ENCODE measurements at regions not wholly inside any gene's neighbourhood (a gene's known extent, or its start where the extent isn't known, plus 50 kb on each side); places are given as distances from the start of the nearest gene placed in this dataset.
A peak's percentile ranks its signal among the peaks of the same experiment; 100 is the strongest.
"Not testable (repeated sequence)": the region's sequence is repeated elsewhere in the genome, so short reads cannot be mapped to it uniquely, and the experiment has no call there.

GRCh38 chr18:56444201-56444600 is 194.2 kb downstream of the TXNL1 start:
- DNase-seq: no peak
- H3K4me3 ChIP-seq (ENCODE audit: insufficient read depth, low read depth, low read length): no peak overlapping the region
- no peaks in the 10 kb centered on the region for H3K36me3 ChIP-seq (replicated peaks; ENCODE audit: control insufficient read depth, insufficient read depth, low read length)
- no peaks in the 10 kb centered on the region for H3K27me3 ChIP-seq (ENCODE audit: control insufficient read depth, insufficient read depth, low read length)

DNA sequence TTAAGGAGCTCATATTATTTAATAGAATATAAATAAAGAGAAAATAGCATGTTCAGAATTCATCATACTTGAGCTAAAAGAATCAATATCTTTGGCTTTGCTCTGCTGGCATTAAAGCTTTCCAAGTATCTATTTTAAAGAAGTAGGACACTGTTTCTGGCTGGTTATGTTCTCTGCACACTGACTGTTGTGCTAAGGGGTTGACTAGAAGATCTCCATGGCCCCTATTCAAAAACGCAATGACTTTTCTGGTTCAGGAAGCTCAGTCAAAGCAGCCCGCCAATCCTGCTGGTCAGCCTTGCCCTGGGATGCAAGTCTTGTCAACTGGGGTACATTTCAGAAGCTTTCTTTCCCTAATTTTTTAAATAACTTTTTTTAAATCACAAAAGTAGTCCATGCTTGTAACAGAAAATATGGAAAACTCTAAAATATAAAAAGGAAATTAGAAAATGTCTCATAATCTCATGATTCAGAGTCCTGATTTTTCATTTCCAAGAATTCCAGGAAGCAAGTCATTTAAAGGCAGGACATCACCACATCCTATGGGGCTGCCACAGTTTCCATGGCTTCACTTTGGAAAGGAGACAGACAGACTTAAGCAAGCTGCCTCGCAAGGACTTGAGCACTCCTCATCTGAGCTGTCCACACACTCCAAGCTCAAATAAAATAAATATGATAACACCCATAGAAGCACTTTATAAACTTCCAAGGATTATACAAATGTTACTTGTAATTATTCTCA is 195.1 kb downstream of the TXNL1 start:
- no peak for DNase-seq
- no peaks in the 10 kb centered on the region for H3K27me3 ChIP-seq (ENCODE audit: control insufficient read depth, insufficient read depth, low read length)

GRCh38 chr18:56438480-56438879 is 199.9 kb downstream of the TXNL1 start:
- not testable (repeated sequence) for H3K4me3 ChIP-seq (ENCODE audit: insufficient read depth, low read depth, low read length); H3K36me3 ChIP-seq (replicated peaks; ENCODE audit: control insufficient read depth, insufficient read depth, low read length); DNase-seq; H3K27me3 ChIP-seq (ENCODE audit: control insufficient read depth, insufficient read depth, low read length)

More for the DNA sequence above, 195.1 kb downstream of the TXNL1 start:
- Histone ChIP-seq H3K4me3 (ENCODE audit: insufficient read depth, low read depth, low read length) (no peak overlapping the region), H3K36me3 (replicated peaks; ENCODE audit: control insufficient read depth, insufficient read depth, low read length) (no peaks in the 10 kb centered on the region)

- H3K27me3 ChIP-seq (ENCODE audit: control insufficient read depth, insufficient read depth, low read length): no peaks in the 10 kb centered on the region
- no peak for DNase-seq
These were observed 201.7 kb downstream of the TXNL1 start for GRCh38 chr18:56436651-56437050.

DNA sequence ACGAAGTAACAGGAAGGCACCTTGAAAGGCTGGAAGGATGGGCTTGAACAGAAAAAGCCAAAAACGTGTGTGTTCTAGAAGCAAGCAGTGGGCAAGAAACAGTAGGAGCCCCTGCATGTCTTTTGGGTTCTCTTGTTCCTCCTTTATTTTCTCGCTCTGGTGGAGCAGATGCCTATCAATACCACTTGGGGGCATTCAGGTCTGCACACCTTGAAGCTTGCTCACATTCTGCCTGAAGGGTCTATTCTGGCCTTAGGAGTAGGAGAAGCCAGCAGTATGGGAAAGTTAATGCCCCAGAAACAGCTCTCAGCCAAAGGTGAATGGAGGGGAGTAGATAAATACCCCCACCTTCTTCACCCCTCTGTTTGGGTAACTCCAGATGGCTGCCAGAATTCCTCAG is 204.5 kb downstream of the TXNL1 start:
- peak; percentile 13 for DNase-seq
- Histone ChIP-seq H3K4me3 (ENCODE audit: insufficient read depth, low read depth, low read length) (no peak overlapping the region), H3K36me3 (replicated peaks; ENCODE audit: control insufficient read depth, insufficient read depth, low read length) (no peaks in the 10 kb centered on the region), H3K27me3 (ENCODE audit: control insufficient read depth, insufficient read depth, low read length) (no peaks in the 10 kb centered on the region)

More at GRCh38 chr18:56436651-56437050, 201.7 kb downstream of the TXNL1 start:
- H3K36me3 ChIP-seq (replicated peaks; ENCODE audit: control insufficient read depth, insufficient read depth, low read length): no peaks in the 10 kb centered on the region
- no peak overlapping the region for H3K4me3 ChIP-seq (ENCODE audit: insufficient read depth, low read depth, low read length)

- Histone ChIP-seq H3K36me3 (replicated peaks; ENCODE audit: control insufficient read depth, insufficient read depth, low read length) (no peaks in the 10 kb centered on the region), H3K4me3 (ENCODE audit: insufficient read depth, low read depth, low read length) (no peak overlapping the region), H3K27me3 (ENCODE audit: control insufficient read depth, insufficient read depth, low read length) (no peaks in the 10 kb centered on the region)
- no peak for DNase-seq
These were observed 206.8 kb downstream of the TXNL1 start for GRCh38 chr18:56431551-56431950.

DNA sequence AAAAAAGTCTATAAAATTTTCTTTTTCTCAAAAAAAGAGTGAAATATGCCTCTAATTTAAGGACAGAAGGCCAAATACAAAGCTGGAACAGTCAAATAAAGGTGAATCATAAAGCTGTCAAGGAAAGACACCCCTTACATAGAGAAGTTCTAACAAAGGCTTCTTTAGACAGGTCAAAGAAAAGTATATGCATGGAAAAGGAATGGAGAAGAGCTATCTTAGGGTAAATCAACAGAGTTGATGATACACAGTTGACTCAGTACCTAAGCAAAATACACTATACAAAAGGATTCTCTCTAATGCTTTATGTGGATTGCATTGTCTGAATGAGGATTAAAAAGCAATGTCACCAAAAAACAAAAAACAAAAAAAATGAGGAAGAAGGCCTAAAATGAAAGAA is 214.8 kb downstream of the TXNL1 start:
- Histone ChIP-seq H3K36me3 (replicated peaks; ENCODE audit: control insufficient read depth, insufficient read depth, low read length) (no peaks in the 10 kb centered on the region; the same call in 1 of the 2 replicates), H3K4me3 (ENCODE audit: insufficient read depth, low read depth, low read length) (no peak overlapping the region), H3K27me3 (ENCODE audit: control insufficient read depth, insufficient read depth, low read length) (no peaks in the 10 kb centered on the region)
- no peak for DNase-seq

GRCh38 chr18:56421647-56422046 is 216.7 kb downstream of the TXNL1 start:
- H3K4me3 ChIP-seq (ENCODE audit: insufficient read depth, low read depth, low read length): no peak overlapping the region
- no peaks in the 10 kb centered on the region; the same call in 1 of the 2 replicates for H3K36me3 ChIP-seq (replicated peaks; ENCODE audit: control insufficient read depth, insufficient read depth, low read length)
- DNase-seq: no peak
- H3K27me3 ChIP-seq (ENCODE audit: control insufficient read depth, insufficient read depth, low read length): no peaks in the 10 kb centered on the region

DNA sequence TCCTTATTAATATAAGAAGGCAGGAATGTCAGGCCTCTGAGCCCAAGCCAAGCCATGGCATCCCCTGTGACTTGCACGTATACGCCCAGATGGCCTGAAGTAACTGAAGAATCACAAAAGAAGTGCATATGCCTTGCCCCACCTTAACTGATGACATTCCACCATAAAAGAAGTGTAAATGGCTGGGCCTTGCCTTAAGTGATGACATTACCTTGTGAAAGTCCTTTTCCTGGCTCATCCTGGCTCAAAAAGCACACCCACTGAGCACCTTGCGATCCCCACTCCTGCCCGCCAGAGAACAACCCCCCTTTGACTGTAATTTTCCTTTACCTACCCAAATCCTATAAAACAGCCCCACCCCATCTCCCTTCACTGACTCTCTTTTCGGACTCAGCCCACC is 217.5 kb downstream of the TXNL1 start:
- H3K36me3 ChIP-seq (replicated peaks; ENCODE audit: control insufficient read depth, insufficient read depth, low read length); H3K4me3 ChIP-seq (ENCODE audit: insufficient read depth, low read depth, low read length); H3K27me3 ChIP-seq (ENCODE audit: control insufficient read depth, insufficient read depth, low read length); DNase-seq: not testable (repeated sequence)

DNA sequence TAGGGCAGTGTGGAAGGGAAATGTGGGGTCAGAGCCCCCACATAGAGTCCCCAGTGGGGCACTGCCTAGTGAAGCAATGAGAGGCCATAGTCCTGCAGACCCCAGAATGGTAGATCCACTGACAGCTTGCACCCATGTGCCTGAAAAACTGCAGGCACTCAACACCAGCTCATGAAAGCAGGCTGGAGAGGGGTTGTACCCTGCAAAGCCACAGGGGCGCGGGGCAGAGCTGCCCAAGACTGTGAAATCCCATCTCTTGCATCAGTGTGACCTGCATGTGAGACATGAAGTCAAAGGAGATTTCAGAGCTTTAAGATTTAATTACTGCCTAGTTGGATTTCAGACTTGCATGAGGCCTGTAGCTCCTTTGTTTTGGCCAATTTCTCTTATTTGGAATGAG is 224.0 kb downstream of the TXNL1 start:
- H3K4me3 ChIP-seq (ENCODE audit: insufficient read depth, low read depth, low read length): no peak overlapping the region
- DNase-seq: no peak
- no peaks in the 10 kb centered on the region for H3K36me3 ChIP-seq (replicated peaks; ENCODE audit: control insufficient read depth, insufficient read depth, low read length)
- H3K27me3 ChIP-seq (ENCODE audit: control insufficient read depth, insufficient read depth, low read length): no peaks in the 10 kb centered on the region

GRCh38 chr18:56413862-56414261 is 224.5 kb downstream of the TXNL1 start:
- Histone ChIP-seq H3K36me3 (replicated peaks; ENCODE audit: control insufficient read depth, insufficient read depth, low read length) (no peaks in the 10 kb centered on the region), H3K4me3 (ENCODE audit: insufficient read depth, low read depth, low read length) (no peak overlapping the region), H3K27me3 (ENCODE audit: control insufficient read depth, insufficient read depth, low read length) (no peaks in the 10 kb centered on the region)
- DNase-seq: no peak

- DNase-seq: no peak
- Histone ChIP-seq H3K36me3 (replicated peaks; ENCODE audit: control insufficient read depth, insufficient read depth, low read length) (no peaks in the 10 kb centered on the region), H3K4me3 (ENCODE audit: insufficient read depth, low read depth, low read length) (no peak overlapping the region), H3K27me3 (ENCODE audit: control insufficient read depth, insufficient read depth, low read length) (no peaks in the 10 kb centered on the region)
These were observed 225.4 kb downstream of the TXNL1 start for GRCh38 chr18:56412951-56413350.

- H3K27me3 ChIP-seq (ENCODE audit: control insufficient read depth, insufficient read depth, low read length): no peaks in the 10 kb centered on the region
- H3K36me3 ChIP-seq (replicated peaks; ENCODE audit: control insufficient read depth, insufficient read depth, low read length): no peaks in the 10 kb centered on the region
- H3K4me3 ChIP-seq (ENCODE audit: insufficient read depth, low read depth, low read length): no peak overlapping the region
- no peak for DNase-seq
These were observed 228.7 kb downstream of the TXNL1 start for GRCh38 chr18:56409736-56410135.

- Histone ChIP-seq H3K36me3 (replicated peaks; ENCODE audit: control insufficient read depth, insufficient read depth, low read length) (no peaks in the 10 kb centered on the region), H3K27me3 (ENCODE audit: control insufficient read depth, insufficient read depth, low read length) (no peaks in the 10 kb centered on the region), H3K4me3 (ENCODE audit: insufficient read depth, low read depth, low read length) (no peak overlapping the region)
- DNase-seq: no peak
These were observed 230.7 kb downstream of the TXNL1 start for GRCh38 chr18:56407646-56408180.

DNA sequence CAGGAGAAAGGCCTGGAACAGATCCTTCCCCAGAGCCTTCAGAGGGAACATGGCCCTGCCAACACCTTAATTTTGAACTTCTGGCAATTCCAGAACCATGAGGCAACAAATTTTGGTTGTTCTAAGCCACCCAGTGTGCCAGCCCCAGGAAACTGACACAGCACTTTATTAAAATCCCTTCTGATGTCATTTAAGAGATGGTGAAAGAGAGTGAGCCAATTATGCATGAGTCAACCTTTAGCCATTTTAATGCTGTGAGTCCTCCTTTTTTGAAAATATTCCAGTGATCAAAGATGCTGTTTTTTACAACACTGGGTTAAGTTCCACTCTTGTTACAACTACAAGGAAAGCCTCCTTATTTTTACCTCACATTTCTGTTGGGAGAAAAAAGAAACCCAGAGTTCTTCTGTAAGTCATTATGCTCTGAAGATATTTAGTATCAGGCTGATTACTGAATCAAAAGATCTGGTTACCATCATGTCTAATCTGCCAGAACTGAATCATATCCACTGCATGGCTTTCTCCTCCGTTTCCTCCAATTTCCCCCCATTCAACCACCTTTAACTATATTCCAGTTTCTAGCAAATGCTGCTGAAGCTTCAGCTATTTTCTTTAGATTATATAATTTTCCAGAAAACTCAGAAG is 235.4 kb downstream of the TXNL1 start:
- Histone ChIP-seq H3K27me3 (ENCODE audit: control insufficient read depth, insufficient read depth, low read length) (no peaks in the 10 kb centered on the region), H3K36me3 (replicated peaks; ENCODE audit: control insufficient read depth, insufficient read depth, low read length) (no peaks in the 10 kb centered on the region), H3K4me3 (ENCODE audit: insufficient read depth, low read depth, low read length) (no peak overlapping the region)
- DNase-seq: no peak

Data from H7 (cell line).